OCI-LY7 (cell line): ENCODE measurements at regions not wholly inside any gene's neighbourhood (a gene's known extent, or its start where the extent isn't known, plus 50 kb on each side); places are given as distances from the start of the nearest gene placed in this dataset.

Source experiments
- BruUV-seq: library from RNA; stranded (reverse); fragments of 400-500 nt; replicated peaks from 2 replicates; lab custom pipeline; 2021; lab: Mats Ljungman, UMichigan
- CTCF ChIA-PET: fragments of 300-600 bp; sonication (Branson Sonifier 250); formaldehyde crosslinking; loops from one replicate; lab custom pipeline; 2022; ENCODE audit warnings: antibody characterized with exemption; ENCODE audit not compliant: unreplicated experiment; lab: Charles Lee
- POLR2A ChIA-PET: fragments of 300-600 bp; sonication (Branson Sonifier 250); formaldehyde crosslinking; loops from one replicate; lab custom pipeline; 2022; ENCODE audit warnings: antibody characterized with exemption; lab: Charles Lee
- DNase-seq: peaks from one replicate; pipeline ENCODE4 v3.0.0-alpha.2; 2015; ENCODE audit warnings: low spot score
- H2AFZ ChIP-seq: fragments of 200-600 bp; sonication (generic), shearing (Covaris generic); 2 replicates; pipeline ENCODE4 v1.6.1; 2014; ENCODE audit warnings: mild to moderate bottlenecking, antibody characterized with exemption, low read length, moderate library complexity
- H3K27ac ChIP-seq: fragments of 200-600 bp; sonication (generic); 2 replicates; pipeline ENCODE4 v1.5.1; 2014; ENCODE audit warnings: mixed run types, low read depth, mild to moderate bottlenecking, moderate library complexity, low read length, inconsistent platforms; ENCODE audit not compliant: poor library complexity, severe bottlenecking
- H3K36me3 ChIP-seq: fragments of 200-600 bp; sonication (generic); 2 replicates; pipeline ENCODE4 v1.6.1; 2014; ENCODE audit warnings: mild to moderate bottlenecking, antibody characterized with exemption, low read length, moderate library complexity, mixed read lengths; ENCODE audit not compliant: insufficient read depth
- H3K4me1 ChIP-seq: fragments of 200-600 bp; sonication (generic); 2 replicates; pipeline ENCODE4 v1.5.1; 2014; ENCODE audit warnings: mild to moderate bottlenecking, low read length; ENCODE audit not compliant: insufficient read depth, poor library complexity, severe bottlenecking
- H3K4me2 ChIP-seq: fragments of 200-600 bp; sonication (generic); 2 replicates; pipeline ENCODE4 v1.6.1; 2014; ENCODE audit warnings: mild to moderate bottlenecking, low read length
- H3K4me3 ChIP-seq: fragments of 200-600 bp; sonication (generic); 2 replicates; pipeline ENCODE4 v1.5.1; 2014; ENCODE audit warnings: mild to moderate bottlenecking, low read depth, low read length; ENCODE audit not compliant: poor library complexity, severe bottlenecking
- H3K79me2 ChIP-seq: fragments of 200-600 bp; sonication (generic); 2 replicates; pipeline ENCODE4 v1.6.1; 2016; ENCODE audit warnings: low read depth, mild to moderate bottlenecking, low read length, moderate library complexity, mixed read lengths; ENCODE audit not compliant: insufficient read depth
- H3K9me2 ChIP-seq: fragments of 200-600 bp; sonication (generic); 2 replicates; pipeline ENCODE4 v1.6.1; 2016; ENCODE audit warnings: mild to moderate bottlenecking, low read length, mixed read lengths; ENCODE audit not compliant: insufficient read depth
- H3K9me3 ChIP-seq: fragments of 200-600 bp; sonication (generic); 2 replicates; pipeline ENCODE4 v1.6.1; 2014; ENCODE audit warnings: mild to moderate bottlenecking, mixed run types, low read length, mixed read lengths
- H4K20me1 ChIP-seq: fragments of 200-600 bp; sonication (generic); 2 replicates; pipeline ENCODE4 v1.6.1; 2014; ENCODE audit warnings: mild to moderate bottlenecking, antibody characterized with exemption, low read length, moderate library complexity, mixed read lengths; ENCODE audit not compliant: insufficient read depth
- EZH2phosphoT487 ChIP-seq: fragments of 200-600 bp; sonication (generic); IDR thresholded peaks from 2 replicates; pipeline ENCODE4 v1.6.1; 2018; ENCODE audit warnings: low read depth, borderline replicate concordance, mild to moderate bottlenecking, mixed run types, antibody characterized with exemption, low read length, moderate library complexity, mixed read lengths
- intact Hi-C: fragments of 100-400 bp; cut with micrococcal nuclease; formaldehyde crosslinking; loops from one replicate; pipeline ENCODE4 v1.10.0; 2022; ENCODE audit not compliant: unreplicated experiment
- TF ChIP-seq, protein P1 (sequence below): fragments of 200-600 bp; sonication (generic); conservative IDR thresholded peaks from 2 replicates; pipeline ENCODE4 v1.5.1; 2014; ENCODE audit warnings: mild to moderate bottlenecking, antibody characterized with exemption, low read length, moderate library complexity, mixed read lengths

DNA sequence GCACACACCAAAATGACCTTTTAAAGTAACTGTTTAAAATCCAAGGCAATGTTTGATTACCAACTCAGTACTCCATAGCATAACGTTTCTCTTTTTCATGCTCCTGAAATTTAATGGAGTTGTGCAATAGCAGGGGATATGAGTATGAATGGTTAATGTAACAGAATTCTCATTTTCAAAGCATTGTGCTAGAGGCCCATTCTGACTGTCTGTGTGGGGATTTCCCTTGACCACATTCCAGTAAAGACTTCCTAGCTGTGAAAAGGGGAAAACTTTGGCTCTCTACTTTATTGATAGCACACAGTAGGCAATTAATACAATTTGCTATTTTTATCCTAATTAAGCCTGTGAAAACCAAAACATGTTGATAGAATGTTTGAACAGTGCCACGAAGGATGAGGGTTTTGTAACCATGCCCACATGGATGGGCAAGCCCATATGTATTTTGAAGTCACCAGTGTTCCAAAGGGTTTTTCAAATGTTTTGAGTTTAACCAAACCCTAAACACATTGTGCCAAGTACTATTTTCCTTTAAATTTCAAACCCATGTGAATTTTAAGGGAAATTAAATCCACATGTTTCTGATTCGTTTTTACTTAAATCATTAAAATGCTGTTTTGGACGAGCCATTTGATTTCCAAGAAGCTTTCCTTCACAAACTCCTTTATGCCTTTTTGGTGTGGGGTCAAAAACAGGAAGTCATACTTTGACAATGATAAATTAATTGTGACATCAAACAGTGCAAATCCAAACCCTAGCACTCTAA is 261.2 kb downstream of the SHOX2 start:
- POLR2A ChIA-PET = no interaction called here
- Histone ChIP-seq H3K36me3 (no peaks in the 10 kb centered on the region), H3K9me2 (no peaks in the 10 kb centered on the region), H3K27ac (no peak overlapping the region), H3K4me3 (no peak overlapping the region), H3K4me1 (no peaks in the 10 kb centered on the region), H3K4me2 (no peak overlapping the region), H2AFZ (no peak overlapping the region), H4K20me1 (no peaks in the 10 kb centered on the region), H3K9me3 (no peaks in the 10 kb centered on the region), H3K79me2 (no peaks in the 10 kb centered on the region)
- CTCF ChIA-PET = no interaction called here
- intact Hi-C loops = no loop called here
- TF ChIP-seq, protein P1, sequence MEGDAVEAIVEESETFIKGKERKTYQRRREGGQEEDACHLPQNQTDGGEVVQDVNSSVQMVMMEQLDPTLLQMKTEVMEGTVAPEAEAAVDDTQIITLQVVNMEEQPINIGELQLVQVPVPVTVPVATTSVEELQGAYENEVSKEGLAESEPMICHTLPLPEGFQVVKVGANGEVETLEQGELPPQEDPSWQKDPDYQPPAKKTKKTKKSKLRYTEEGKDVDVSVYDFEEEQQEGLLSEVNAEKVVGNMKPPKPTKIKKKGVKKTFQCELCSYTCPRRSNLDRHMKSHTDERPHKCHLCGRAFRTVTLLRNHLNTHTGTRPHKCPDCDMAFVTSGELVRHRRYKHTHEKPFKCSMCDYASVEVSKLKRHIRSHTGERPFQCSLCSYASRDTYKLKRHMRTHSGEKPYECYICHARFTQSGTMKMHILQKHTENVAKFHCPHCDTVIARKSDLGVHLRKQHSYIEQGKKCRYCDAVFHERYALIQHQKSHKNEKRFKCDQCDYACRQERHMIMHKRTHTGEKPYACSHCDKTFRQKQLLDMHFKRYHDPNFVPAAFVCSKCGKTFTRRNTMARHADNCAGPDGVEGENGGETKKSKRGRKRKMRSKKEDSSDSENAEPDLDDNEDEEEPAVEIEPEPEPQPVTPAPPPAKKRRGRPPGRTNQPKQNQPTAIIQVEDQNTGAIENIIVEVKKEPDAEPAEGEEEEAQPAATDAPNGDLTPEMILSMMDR = no peak
- TF ChIP-seq EZH2phosphoT487 = no peak
- no TSS peak for BruUV-seq
- DNase-seq = no peak

GRCh38 chr3:157844216-157844615 is 262.0 kb downstream of the SHOX2 start:
- intact Hi-C loops = no loop called here
- H2AFZ ChIP-seq = no peak overlapping the region
- H4K20me1 ChIP-seq = no peaks in the 10 kb centered on the region
- DNase-seq = no peak
- H3K4me3 ChIP-seq = no peak overlapping the region
- no peaks in the 10 kb centered on the region for H3K4me1 ChIP-seq
- no peak overlapping the region for H3K4me2 ChIP-seq
- H3K79me2 ChIP-seq = no peaks in the 10 kb centered on the region
- no peaks in the 10 kb centered on the region for H3K9me3 ChIP-seq
- no peak for TF ChIP-seq EZH2phosphoT487
- TF ChIP-seq, protein P1 = no peak
- ChIA-PET CTCF (no interaction called here), POLR2A (no interaction called here)
- H3K27ac ChIP-seq = no peak overlapping the region
- no peaks in the 10 kb centered on the region for H3K9me2 ChIP-seq
- no peaks in the 10 kb centered on the region for H3K36me3 ChIP-seq
- no TSS peak for BruUV-seq

DNA sequence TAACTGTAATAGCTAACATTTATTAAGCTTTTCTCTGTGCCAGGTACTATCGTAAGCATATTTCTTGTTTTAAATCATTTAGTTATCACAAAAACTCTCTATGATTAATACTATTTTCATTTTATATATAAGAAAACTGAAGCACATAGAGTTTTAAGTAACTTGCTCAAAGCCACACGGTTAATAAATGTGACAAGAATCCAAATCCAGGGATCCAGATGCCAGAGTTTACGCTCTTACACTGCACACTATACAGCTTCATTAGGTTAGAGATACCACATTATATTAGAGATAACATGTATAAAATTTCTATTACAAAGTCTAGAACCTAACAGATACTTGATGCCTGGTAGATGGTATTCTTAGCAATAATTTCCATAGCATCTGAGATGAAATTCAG is 265.2 kb downstream of the SHOX2 start:
- BruUV-seq = no TSS peak
- Histone ChIP-seq H2AFZ (no peak overlapping the region), H4K20me1 (no peaks in the 10 kb centered on the region), H3K4me1 (no peaks in the 10 kb centered on the region), H3K9me2 (no peaks in the 10 kb centered on the region), H3K4me3 (no peak overlapping the region), H3K79me2 (no peaks in the 10 kb centered on the region), H3K4me2 (no peak overlapping the region), H3K36me3 (no peaks in the 10 kb centered on the region), H3K27ac (no peak overlapping the region), H3K9me3 (no peaks in the 10 kb centered on the region)
- TF ChIP-seq, protein P1 = no peak
- TF ChIP-seq EZH2phosphoT487 = no peak
- intact Hi-C loops = no loop called here
- no peak for DNase-seq
- ChIA-PET CTCF (no interaction called here), POLR2A (interaction anchor here (1.0 to 1.2 kb wide), 2 partner anchors 8 to 20 kb away, joined by 3 to 4 read pairs; no protein-coding TSS in a partner anchor)
